ENCODE measurements at regions not wholly inside any gene's neighbourhood (a gene's known extent, or its start where the extent isn't known, plus 50 kb on each side); places are given as distances from the start of the nearest gene placed in this dataset.

GRCh38 chr4:81348778-81349094, 123.0 kb downstream of the RASGEF1B start:
- DNase-seq (ENCODE audit: low read depth) = no peak
- in situ Hi-C loops (cut with HindIII; ENCODE audit: low sequenced_read_pairs) = no loop called here
- no peak for TF ChIP-seq CTCF (IDR thresholded peaks at IDR 0.05; ENCODE audit: low read depth, low read length, missing control alignments)

GRCh38 chr4:81348086-81348777, 123.5 kb downstream of the RASGEF1B start:
- no peak overlapping the region for H3K4me3 ChIP-seq (ENCODE audit: low read depth, low read length)
- in situ Hi-C loops (cut with HindIII; ENCODE audit: low sequenced_read_pairs) = no loop called here
- TF ChIP-seq CTCF (IDR thresholded peaks at IDR 0.05; ENCODE audit: low read depth, low read length, missing control alignments) = no peak
- no peak for DNase-seq (ENCODE audit: low read depth)

More at GRCh38 chr4:81348778-81349094, 123.0 kb downstream of the RASGEF1B start:
- H3K4me3 ChIP-seq (ENCODE audit: low read depth, low read length) = no peak overlapping the region

GRCh38 chr4:81346719-81347118, 125.0 kb downstream of the RASGEF1B start:
- DNase-seq (ENCODE audit: low read depth) = no peak
- in situ Hi-C loops (cut with HindIII; ENCODE audit: low sequenced_read_pairs) = no loop called here
- H3K4me3 ChIP-seq (ENCODE audit: low read depth, low read length) = no peak overlapping the region
- no peak for TF ChIP-seq CTCF (IDR thresholded peaks at IDR 0.05; ENCODE audit: low read depth, low read length, missing control alignments)

GRCh38 chr4:81343536-81343935, 128.2 kb downstream of the RASGEF1B start:
- in situ Hi-C loops (cut with HindIII; ENCODE audit: low sequenced_read_pairs) = no loop called here
- no peak for TF ChIP-seq CTCF (IDR thresholded peaks at IDR 0.05; ENCODE audit: low read depth, low read length, missing control alignments)
- H3K4me3 ChIP-seq (ENCODE audit: low read depth, low read length) = no peak overlapping the region
- no peak for DNase-seq (ENCODE audit: low read depth)

GRCh38 chr4:81343046-81343445, 128.0 kb upstream of the PRKG2 start:
- in situ Hi-C loops (cut with HindIII; ENCODE audit: low sequenced_read_pairs) = no loop called here
- DNase-seq (ENCODE audit: low read depth) = no peak
- H3K4me3 ChIP-seq (ENCODE audit: low read depth, low read length) = no peak overlapping the region
- no peak for TF ChIP-seq CTCF (IDR thresholded peaks at IDR 0.05; ENCODE audit: low read depth, low read length, missing control alignments)

- H3K4me3 ChIP-seq (ENCODE audit: low read depth, low read length) = no peak overlapping the region
- in situ Hi-C loops (cut with HindIII; ENCODE audit: low sequenced_read_pairs) = no loop called here
- TF ChIP-seq CTCF (IDR thresholded peaks at IDR 0.05; ENCODE audit: low read depth, low read length, missing control alignments) = no peak
- no peak for DNase-seq (ENCODE audit: low read depth)
Observed at GRCh38 chr4:81337211-81337610, 122.2 kb upstream of the PRKG2 start.

Measured in astrocyte of the cerebellum (primary cell).